ENCODE measurements at regions not wholly inside any gene's neighbourhood (a gene's known extent, or its start where the extent isn't known, plus 50 kb on each side); places are given as distances from the start of the nearest gene placed in this dataset.
A peak's percentile ranks its signal among the peaks of the same experiment; 100 is the strongest.

- H3K27me3 ChIP-seq (replicated peaks in 1 of 4; ENCODE audit: control insufficient read depth in 3 of 4, extremely low read depth in 1 of 4, insufficient read depth in 3 of 4, low read length in 3 of 4): no peaks in the 10 kb centered on the region; a peak in 1 of 7 replicates
- H3K79me1 ChIP-seq (ENCODE audit: low read depth, low read length): no peaks in the 10 kb centered on the region
- H3K23ac ChIP-seq (ENCODE audit: insufficient read length): no peak overlapping the region
- H2BK120ac ChIP-seq (replicated peaks; ENCODE audit: low read depth, low read length): no peak overlapping the region
- no peak for FAIRE-seq
- no peak overlapping the region for H3K9ac ChIP-seq (replicated peaks in 1 of 4; ENCODE audit: extremely low read depth in 1 of 4, low read depth in 3 of 4, low read length in 3 of 4)
- H3K4me2 ChIP-seq (ENCODE audit: insufficient read depth in 1 of 2, low read depth in 2 of 2, low read length in 2 of 2): peak overlapping the region in 1 of 2 experiments; percentile 21; a peak in 1 of 4 replicates
- H3K4ac ChIP-seq (replicated peaks; ENCODE audit: insufficient read length, low read depth, low read length): no peak overlapping the region
- H2AFZ ChIP-seq (ENCODE audit: low read length): no peak overlapping the region
- no peaks in the 10 kb centered on the region for H3K4me1 ChIP-seq (replicated peaks in 1 of 4; ENCODE audit: control insufficient read depth in 3 of 4, insufficient read depth in 4 of 4, low read length in 3 of 4)
- H2AK5ac ChIP-seq (ENCODE audit: low read depth, low read length): no peak overlapping the region
- no peak overlapping the region for H3K4me3 ChIP-seq (ENCODE audit: extremely low read depth in 1 of 4, insufficient read depth in 2 of 4, low read depth in 3 of 4, low read length in 4 of 4)
- no peak overlapping the region for H3K56ac ChIP-seq (replicated peaks; ENCODE audit: insufficient read length, low read depth, low read length)
- H3K9me3 ChIP-seq (ENCODE audit: insufficient read depth in 2 of 2, low read depth in 1 of 2, low read length in 1 of 2): peaks cover 0 to 11% of the 10 kb centered on the region in 2 experiments; a peak in 1 of 4 replicates
- no peak overlapping the region for H2BK12ac ChIP-seq (ENCODE audit: low read depth, low read length)
- no peak overlapping the region for H4K8ac ChIP-seq (ENCODE audit: extremely low read depth, insufficient read depth, low read length)
- no peak overlapping the region for H4K91ac ChIP-seq (replicated peaks; ENCODE audit: insufficient read length, low read length)
- no peak overlapping the region for H3K14ac ChIP-seq (ENCODE audit: insufficient read length)
- CTCF ChIA-PET (ENCODE audit: partially characterized antibody): interaction anchor here (0.6 to 5.5 kb wide), 14 partner anchors 10 to 952 kb away, joined by 3 to 32 read pairs (median 5); no protein-coding TSS in a partner anchor
- WGBS, 2 experiments (ENCODE audit: extremely low coverage in 1 of 2, insufficient coverage in 1 of 2, insufficient read length in 1 of 2, insufficient replicate concordance in 2 of 2, low coverage in 1 of 2, low lambda C conversion rate in 2 of 2, missing lambda C conversion rate in 1 of 2): 82% methylated on average over 23 of the region's 39 CpGs; no CpG with 5 or more reads in 1 of the 2 experiments
- no peaks in the 10 kb centered on the region for H3K36me3 ChIP-seq (ENCODE audit: control insufficient read depth in 2 of 4, insufficient read depth in 4 of 4, low read length in 3 of 4)
- no peak overlapping the region for H2BK20ac ChIP-seq (ENCODE audit: low read length)
- H2BK5ac ChIP-seq (ENCODE audit: low read depth, low read length): no peak overlapping the region
- H3K27ac ChIP-seq (ENCODE audit: low read depth, low read length): no peak overlapping the region
- H3K23me2 ChIP-seq (ENCODE audit: low read depth, low read length): no peaks in the 10 kb centered on the region
- POLR2A ChIA-PET (ENCODE audit: partially characterized antibody): interaction anchor here (1.2 kb wide), 1 partner anchor 14 kb away, joined by 3 read pairs; no protein-coding TSS in a partner anchor
- no peaks in the 10 kb centered on the region for H4K20me1 ChIP-seq (replicated peaks in 1 of 2; ENCODE audit: control insufficient read depth in 1 of 2, insufficient read depth in 2 of 2, low read length in 2 of 2)
- DNase-seq (ENCODE audit: low read depth in 1 of 2, low spot score in 2 of 2): peak; percentile 46 to 65
- no peak overlapping the region for H4K5ac ChIP-seq (ENCODE audit: insufficient read length, low read depth, low read length)
- H2BK15ac ChIP-seq (ENCODE audit: low read length): no peak overlapping the region
- no peaks in the 10 kb centered on the region for H3K79me2 ChIP-seq (ENCODE audit: control insufficient read depth in 1 of 2, insufficient read depth in 2 of 2, low read length in 2 of 2)
- H3K18ac ChIP-seq (ENCODE audit: extremely low read depth, low read length): no peak overlapping the region
- TF ChIP-seq KDM5A (IDR thresholded peaks at IDR 0.05; ENCODE audit: low read length) (no peak), HDAC6 (IDR thresholded peaks at IDR 0.05; ENCODE audit: low read depth, low read length) (no peak), TAF1 (IDR thresholded peaks at IDR 0.05; ENCODE audit: low read depth, low read length) (no peak), EGR1 (IDR thresholded peaks at IDR 0.05; ENCODE audit: borderline replicate concordance, low read depth, low read length) (0 out of 2 replicates have a peak, but pooled peaks have one; percentile 16), RAD21 (IDR thresholded peaks at IDR 0.05 in 1 of 2, conservative IDR thresholded peaks at IDR 0.05 in 1 of 2; ENCODE audit: low read depth in 2 of 2, low read length in 2 of 2) (peak; percentile 35 to 58; a peak in 3 of 4 replicates), GABPA (IDR thresholded peaks at IDR 0.05; ENCODE audit: borderline replicate concordance, insufficient read depth, low read length) (peak; percentile 68; the same call in 1 of the 2 replicates), E2F6 (IDR thresholded peaks at IDR 0.05) (peak; percentile 45; the same call in 1 of the 2 replicates), NANOG (IDR thresholded peaks at IDR 0.05; ENCODE audit: insufficient read depth, low read depth, low read length, poor library complexity, severe bottlenecking) (no peak), TCF12 (IDR thresholded peaks at IDR 0.05; ENCODE audit: low read depth, low read length) (no peak), CTCF (IDR thresholded peaks at IDR 0.05; ENCODE audit: control extremely low read depth in 1 of 3, insufficient read depth in 1 of 3, low read depth in 1 of 3, low read length in 3 of 3) (peak; percentile 55 to 63 (median 63))
These were observed 705.6 kb downstream of the SEMA5A start for GRCh38 chr5:8840237-8840636.

Measured in H1 (cell line).